Adrenal gland (tissue), 5 donors: ENCODE measurements at regions not wholly inside any gene's neighbourhood (a gene's known extent, or its start where the extent isn't known, plus 50 kb on each side); places are given as distances from the start of the nearest gene placed in this dataset.

Experiments
- POLR2A ChIP-seq, 2 donors: fragments of 450-650 bp; IDR thresholded peaks; one replicate each; pipeline ENCODE4 v1.6.1; 2017; ENCODE audit warnings: antibody characterized with exemption in 2 of 2, mild to moderate bottlenecking in 2 of 2, moderate library complexity in 1 of 2
- TF ChIP-seq, protein P1 (sequence below), 6 experiments: fragments of 450-650 bp in 4 of 6; fragments of 200-600 bp in 2 of 6; sonication (generic) in 1 of 6; IDR thresholded peaks; 1 replicate in 5 of 6; 2 replicates in 1 of 6; pipeline versions ENCODE4 v1.5.1 to v1.8.0; 2016 to 2021; ENCODE audit warnings: antibody characterized with exemption in 6 of 6, mild to moderate bottlenecking in 2 of 6, moderate library complexity in 1 of 6
- donor health status: DM: no; HTN: no; CAD: no.

DNA sequence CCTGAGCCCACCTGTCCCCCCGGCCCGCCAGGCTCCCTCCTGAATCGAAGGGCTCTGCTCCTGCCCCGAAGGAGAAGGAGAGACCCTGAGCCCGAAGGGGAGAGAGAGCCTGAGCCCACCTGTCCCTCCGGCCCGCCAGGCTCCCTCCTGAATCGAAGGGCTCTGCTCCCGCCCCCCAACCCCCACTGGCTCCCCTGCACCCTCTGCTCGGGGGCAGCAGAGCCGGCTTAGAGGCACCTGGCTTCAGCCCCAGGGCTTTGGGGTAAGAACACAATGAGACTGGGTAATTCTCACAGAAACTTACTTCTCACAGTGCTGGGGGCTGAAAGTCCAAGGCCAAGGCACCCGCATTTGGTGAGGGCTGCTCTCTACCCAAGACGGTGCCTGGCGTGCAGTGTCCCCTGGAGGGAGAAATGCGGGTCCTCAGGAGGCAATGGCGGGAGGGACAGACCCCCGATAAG, 53.1 kb upstream of the FBRSL1 start:
- TF ChIP-seq, protein P1, sequence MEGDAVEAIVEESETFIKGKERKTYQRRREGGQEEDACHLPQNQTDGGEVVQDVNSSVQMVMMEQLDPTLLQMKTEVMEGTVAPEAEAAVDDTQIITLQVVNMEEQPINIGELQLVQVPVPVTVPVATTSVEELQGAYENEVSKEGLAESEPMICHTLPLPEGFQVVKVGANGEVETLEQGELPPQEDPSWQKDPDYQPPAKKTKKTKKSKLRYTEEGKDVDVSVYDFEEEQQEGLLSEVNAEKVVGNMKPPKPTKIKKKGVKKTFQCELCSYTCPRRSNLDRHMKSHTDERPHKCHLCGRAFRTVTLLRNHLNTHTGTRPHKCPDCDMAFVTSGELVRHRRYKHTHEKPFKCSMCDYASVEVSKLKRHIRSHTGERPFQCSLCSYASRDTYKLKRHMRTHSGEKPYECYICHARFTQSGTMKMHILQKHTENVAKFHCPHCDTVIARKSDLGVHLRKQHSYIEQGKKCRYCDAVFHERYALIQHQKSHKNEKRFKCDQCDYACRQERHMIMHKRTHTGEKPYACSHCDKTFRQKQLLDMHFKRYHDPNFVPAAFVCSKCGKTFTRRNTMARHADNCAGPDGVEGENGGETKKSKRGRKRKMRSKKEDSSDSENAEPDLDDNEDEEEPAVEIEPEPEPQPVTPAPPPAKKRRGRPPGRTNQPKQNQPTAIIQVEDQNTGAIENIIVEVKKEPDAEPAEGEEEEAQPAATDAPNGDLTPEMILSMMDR (IDR thresholded peaks at IDR 0.05) = no peak
- no peak for TF ChIP-seq POLR2A (IDR thresholded peaks at IDR 0.05)
